ENCODE measurements at regions not wholly inside any gene's neighbourhood (a gene's known extent, or its start where the extent isn't known, plus 50 kb on each side); places are given as distances from the start of the nearest gene placed in this dataset.

DNA sequence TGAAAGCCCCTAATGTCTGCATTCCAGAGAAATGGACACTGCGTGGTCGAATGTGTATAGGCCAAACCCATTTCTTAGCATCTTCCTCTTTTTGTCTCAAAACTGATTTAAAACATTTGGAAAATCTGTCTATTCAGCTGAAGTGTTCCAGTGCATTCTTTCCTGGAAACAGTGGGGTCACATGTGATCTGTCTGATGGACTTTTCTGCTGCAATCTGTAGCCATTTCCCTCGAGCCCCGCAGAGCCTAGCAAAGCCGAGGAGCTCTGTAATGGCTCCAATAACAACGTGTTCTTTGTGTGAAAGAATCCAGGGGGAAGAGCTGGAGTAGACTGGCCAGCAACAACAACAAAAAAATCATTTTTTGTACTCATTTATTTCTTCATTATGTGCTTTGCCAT, 329.3 kb downstream of the BARHL2 start:
- no TSS peak for BruUV-seq (replicated peaks)
- ATAC-seq (no peak), DNase-seq (ENCODE audit: low read depth, low spot score) (no peak)
- Histone ChIP-seq H3K9me3 (ENCODE audit: control insufficient read depth in 1 of 2, insufficient read depth in 1 of 2, low read depth in 1 of 2, low read length in 2 of 2) (no peaks in the 10 kb centered on the region), H2AFZ (ENCODE audit: low read depth, low read length, poor library complexity, severe bottlenecking) (no peak overlapping the region), H3K4me1 (ENCODE audit: control insufficient read depth in 1 of 2, insufficient read depth in 2 of 2, low read length in 2 of 2) (no peaks in the 10 kb centered on the region), H3K27me3 (ENCODE audit: insufficient read depth, low read length) (peaks cover 12% of the 10 kb centered on the region; the same call in 1 of the 2 replicates), H4K20me1 (ENCODE audit: insufficient read depth) (no peaks in the 10 kb centered on the region), H3K9ac (ENCODE audit: low read length) (no peak overlapping the region), H3K9me2 (ENCODE audit: insufficient read depth) (no peaks in the 10 kb centered on the region), H3K4me3 (replicated peaks in 1 of 2; ENCODE audit: low read depth in 1 of 2, low read length in 2 of 2) (no peak overlapping the region), H3K79me2 (ENCODE audit: insufficient read depth, low read length) (no peaks in the 10 kb centered on the region), H3K4me2 (ENCODE audit: low read length) (no peak overlapping the region), H3K36me3 (ENCODE audit: control insufficient read depth in 1 of 2, insufficient read depth in 2 of 2, low read length in 2 of 2) (no peaks in the 10 kb centered on the region), H3K27ac (ENCODE audit: low read depth, low read length) (no peak overlapping the region)
- POLR2A ChIA-PET = no interaction called here
- RAD21 ChIA-PET (ENCODE audit: low non-redundant PET in 1 of 2, low total read pairs in 2 of 2, uncharacterized antibody in 2 of 2, unreplicated experiment in 2 of 2) = no interaction called here
- CTCF ChIA-PET = interaction anchor here (0.7 kb wide), 1 partner anchor 10 kb away, joined by 3 read pairs; no protein-coding TSS in a partner anchor
- intact Hi-C loops (cut with micrococcal nuclease) = no loop called here
- no peak for TF ChIP-seq ZFX (IDR thresholded peaks at IDR 0.05)
- no peak for TF ChIP-seq RAD21 (IDR thresholded peaks at IDR 0.05; ENCODE audit: low read depth)
- no peak for TF ChIP-seq CEBPB (IDR thresholded peaks at IDR 0.05; ENCODE audit: low read depth)
- TF ChIP-seq EZH2phosphoT487 (IDR thresholded peaks at IDR 0.05; ENCODE audit: borderline replicate concordance) = no peak
- TF ChIP-seq EGR1 (IDR thresholded peaks at IDR 0.05; ENCODE audit: low read depth) = no peak
- no peak for TF ChIP-seq EZH2 (IDR thresholded peaks at IDR 0.05)
- TF ChIP-seq, protein P1, sequence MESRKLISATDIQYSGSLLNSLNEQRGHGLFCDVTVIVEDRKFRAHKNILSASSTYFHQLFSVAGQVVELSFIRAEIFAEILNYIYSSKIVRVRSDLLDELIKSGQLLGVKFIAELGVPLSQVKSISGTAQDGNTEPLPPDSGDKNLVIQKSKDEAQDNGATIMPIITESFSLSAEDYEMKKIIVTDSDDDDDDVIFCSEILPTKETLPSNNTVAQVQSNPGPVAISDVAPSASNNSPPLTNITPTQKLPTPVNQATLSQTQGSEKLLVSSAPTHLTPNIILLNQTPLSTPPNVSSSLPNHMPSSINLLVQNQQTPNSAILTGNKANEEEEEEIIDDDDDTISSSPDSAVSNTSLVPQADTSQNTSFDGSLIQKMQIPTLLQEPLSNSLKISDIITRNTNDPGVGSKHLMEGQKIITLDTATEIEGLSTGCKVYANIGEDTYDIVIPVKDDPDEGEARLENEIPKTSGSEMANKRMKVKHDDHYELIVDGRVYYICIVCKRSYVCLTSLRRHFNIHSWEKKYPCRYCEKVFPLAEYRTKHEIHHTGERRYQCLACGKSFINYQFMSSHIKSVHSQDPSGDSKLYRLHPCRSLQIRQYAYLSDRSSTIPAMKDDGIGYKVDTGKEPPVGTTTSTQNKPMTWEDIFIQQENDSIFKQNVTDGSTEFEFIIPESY (IDR thresholded peaks at IDR 0.05; ENCODE audit: extremely low read depth, insufficient replicate concordance, low read length) = no peak
- TF ChIP-seq, protein P2, sequence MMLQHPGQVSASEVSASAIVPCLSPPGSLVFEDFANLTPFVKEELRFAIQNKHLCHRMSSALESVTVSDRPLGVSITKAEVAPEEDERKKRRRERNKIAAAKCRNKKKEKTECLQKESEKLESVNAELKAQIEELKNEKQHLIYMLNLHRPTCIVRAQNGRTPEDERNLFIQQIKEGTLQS (IDR thresholded peaks at IDR 0.05) = no peak
- no peak for TF ChIP-seq POLR2AphosphoS5 (IDR thresholded peaks at IDR 0.05; ENCODE audit: low read depth, low read length)
- no peak for TF ChIP-seq SRF (IDR thresholded peaks at IDR 0.05; ENCODE audit: low read depth)
- TF ChIP-seq, protein P3, sequence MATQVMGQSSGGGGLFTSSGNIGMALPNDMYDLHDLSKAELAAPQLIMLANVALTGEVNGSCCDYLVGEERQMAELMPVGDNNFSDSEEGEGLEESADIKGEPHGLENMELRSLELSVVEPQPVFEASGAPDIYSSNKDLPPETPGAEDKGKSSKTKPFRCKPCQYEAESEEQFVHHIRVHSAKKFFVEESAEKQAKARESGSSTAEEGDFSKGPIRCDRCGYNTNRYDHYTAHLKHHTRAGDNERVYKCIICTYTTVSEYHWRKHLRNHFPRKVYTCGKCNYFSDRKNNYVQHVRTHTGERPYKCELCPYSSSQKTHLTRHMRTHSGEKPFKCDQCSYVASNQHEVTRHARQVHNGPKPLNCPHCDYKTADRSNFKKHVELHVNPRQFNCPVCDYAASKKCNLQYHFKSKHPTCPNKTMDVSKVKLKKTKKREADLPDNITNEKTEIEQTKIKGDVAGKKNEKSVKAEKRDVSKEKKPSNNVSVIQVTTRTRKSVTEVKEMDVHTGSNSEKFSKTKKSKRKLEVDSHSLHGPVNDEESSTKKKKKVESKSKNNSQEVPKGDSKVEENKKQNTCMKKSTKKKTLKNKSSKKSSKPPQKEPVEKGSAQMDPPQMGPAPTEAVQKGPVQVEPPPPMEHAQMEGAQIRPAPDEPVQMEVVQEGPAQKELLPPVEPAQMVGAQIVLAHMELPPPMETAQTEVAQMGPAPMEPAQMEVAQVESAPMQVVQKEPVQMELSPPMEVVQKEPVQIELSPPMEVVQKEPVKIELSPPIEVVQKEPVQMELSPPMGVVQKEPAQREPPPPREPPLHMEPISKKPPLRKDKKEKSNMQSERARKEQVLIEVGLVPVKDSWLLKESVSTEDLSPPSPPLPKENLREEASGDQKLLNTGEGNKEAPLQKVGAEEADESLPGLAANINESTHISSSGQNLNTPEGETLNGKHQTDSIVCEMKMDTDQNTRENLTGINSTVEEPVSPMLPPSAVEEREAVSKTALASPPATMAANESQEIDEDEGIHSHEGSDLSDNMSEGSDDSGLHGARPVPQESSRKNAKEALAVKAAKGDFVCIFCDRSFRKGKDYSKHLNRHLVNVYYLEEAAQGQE (IDR thresholded peaks at IDR 0.05; ENCODE audit: low read depth) = no peak
- TF ChIP-seq CBX3 (IDR thresholded peaks at IDR 0.05; ENCODE audit: low read depth) = no peak
- TF ChIP-seq, protein P4, sequence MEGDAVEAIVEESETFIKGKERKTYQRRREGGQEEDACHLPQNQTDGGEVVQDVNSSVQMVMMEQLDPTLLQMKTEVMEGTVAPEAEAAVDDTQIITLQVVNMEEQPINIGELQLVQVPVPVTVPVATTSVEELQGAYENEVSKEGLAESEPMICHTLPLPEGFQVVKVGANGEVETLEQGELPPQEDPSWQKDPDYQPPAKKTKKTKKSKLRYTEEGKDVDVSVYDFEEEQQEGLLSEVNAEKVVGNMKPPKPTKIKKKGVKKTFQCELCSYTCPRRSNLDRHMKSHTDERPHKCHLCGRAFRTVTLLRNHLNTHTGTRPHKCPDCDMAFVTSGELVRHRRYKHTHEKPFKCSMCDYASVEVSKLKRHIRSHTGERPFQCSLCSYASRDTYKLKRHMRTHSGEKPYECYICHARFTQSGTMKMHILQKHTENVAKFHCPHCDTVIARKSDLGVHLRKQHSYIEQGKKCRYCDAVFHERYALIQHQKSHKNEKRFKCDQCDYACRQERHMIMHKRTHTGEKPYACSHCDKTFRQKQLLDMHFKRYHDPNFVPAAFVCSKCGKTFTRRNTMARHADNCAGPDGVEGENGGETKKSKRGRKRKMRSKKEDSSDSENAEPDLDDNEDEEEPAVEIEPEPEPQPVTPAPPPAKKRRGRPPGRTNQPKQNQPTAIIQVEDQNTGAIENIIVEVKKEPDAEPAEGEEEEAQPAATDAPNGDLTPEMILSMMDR (IDR thresholded peaks at IDR 0.05 in 2 of 3, conservative IDR thresholded peaks at IDR 0.05 in 1 of 3; ENCODE audit: borderline replicate concordance in 1 of 3, insufficient read depth in 1 of 3, low read depth in 2 of 3, low read length in 2 of 3) = no peak
- TF ChIP-seq TCF7L2 (IDR thresholded peaks at IDR 0.05; ENCODE audit: borderline replicate concordance, extremely low read depth, insufficient read depth, insufficient read length) = no peak
- no peak for TF ChIP-seq JUND (IDR thresholded peaks at IDR 0.05)
- TF ChIP-seq FOSL1 (IDR thresholded peaks at IDR 0.05; ENCODE audit: low read depth) = no peak
- TF ChIP-seq SIN3A (IDR thresholded peaks at IDR 0.05; ENCODE audit: low read depth) = no peak
